HG02885 (cell line): ENCODE measurements at regions not wholly inside any gene's neighbourhood (a gene's known extent, or its start where the extent isn't known, plus 50 kb on each side); places are given as distances from the start of the nearest gene placed in this dataset.
"Not testable (repeated sequence)": the region's sequence is repeated elsewhere in the genome, so short reads cannot be mapped to it uniquely, and the experiment has no call there.

Source experiments
- ATAC-seq: cut with Tn5 transposase; IDR thresholded peaks from one replicate; pipeline ENCODE4 v1.9.1; 2021; ENCODE audit warnings: mild to moderate bottlenecking; ENCODE audit not compliant: unreplicated experiment, poor library complexity

GRCh38 chr2:208793434-208793833 lies 386.8 kb downstream of the PTH2R start:
- ATAC-seq = no peak

GRCh38 chr2:208794288-208794975 lies 387.8 kb downstream of the PTH2R start:
- no peak for ATAC-seq

GRCh38 chr2:208798698-208799097 lies 392.1 kb downstream of the PTH2R start:
- ATAC-seq = no peak

- ATAC-seq = no peak
Observed at GRCh38 chr2:208799397-208799796, 392.8 kb downstream of the PTH2R start.

- ATAC-seq = not testable (repeated sequence)
Observed at GRCh38 chr2:208800887-208801286, 394.3 kb downstream of the PTH2R start.

- ATAC-seq = no peak
Observed at GRCh38 chr2:208807756-208808155, 401.2 kb downstream of the PTH2R start.

GRCh38 chr2:208811885-208812284 lies 405.3 kb downstream of the PTH2R start:
- ATAC-seq = not testable (repeated sequence)

GRCh38 chr2:208819190-208819589 lies 412.6 kb downstream of the PTH2R start:
- no peak for ATAC-seq

- no peak for ATAC-seq
Observed at GRCh38 chr2:208820014-208820688, 413.6 kb downstream of the PTH2R start.

- ATAC-seq = no peak
Observed at GRCh38 chr2:208827109-208827508, 420.5 kb downstream of the PTH2R start.

GRCh38 chr2:208827549-208828221 lies 421.1 kb downstream of the PTH2R start:
- no peak for ATAC-seq

GRCh38 chr2:208830203-208830602 lies 423.6 kb downstream of the PTH2R start:
- ATAC-seq = no peak

- no peak for ATAC-seq
Observed at GRCh38 chr2:208847651-208848050, 441.1 kb downstream of the PTH2R start.

GRCh38 chr2:208854717-208855116 lies 448.1 kb downstream of the PTH2R start:
- no peak for ATAC-seq

GRCh38 chr2:208867374-208867773 lies 460.8 kb downstream of the PTH2R start:
- no peak for ATAC-seq

- peak; percentile 75 for ATAC-seq
Observed at GRCh38 chr2:208872591-208872990, 466.0 kb downstream of the PTH2R start.

- no peak for ATAC-seq
Observed at GRCh38 chr2:208879666-208880065, 473.1 kb downstream of the PTH2R start.

GRCh38 chr2:208880171-208880570 lies 473.6 kb downstream of the PTH2R start:
- ATAC-seq = no peak

- ATAC-seq = no peak
Observed at GRCh38 chr2:208890486-208890885, 483.9 kb downstream of the PTH2R start.

GRCh38 chr2:208892203-208892602 lies 485.6 kb downstream of the PTH2R start:
- no peak for ATAC-seq

- ATAC-seq = no peak
Observed at GRCh38 chr2:208906330-208906729, 499.7 kb downstream of the PTH2R start.
